Activated CD4-positive, alpha-beta T cell treated with anti-CD3 and anti-CD28 coated beads, Interleukin-2, amount 10 ng/mL, durations not matched to agents 24 days and 14 days (primary cell): ENCODE measurements at regions not wholly inside any gene's neighbourhood (a gene's known extent, or its start where the extent isn't known, plus 50 kb on each side); places are given as distances from the start of the nearest gene placed in this dataset.
"Not testable (repeated sequence)": the region's sequence is repeated elsewhere in the genome, so short reads cannot be mapped to it uniquely, and the experiment has no call there.

Experiments used
- DNase-seq: peaks from one replicate; pipeline ENCODE4 v3.0.0; 2022
- H3K27ac Mint-ChIP-seq: one replicate; pipeline ENCODE4 v1.8.0; 2022; ENCODE audit warnings: mild to moderate bottlenecking, mixed read lengths
- H3K27me3 Mint-ChIP-seq: one replicate; pipeline ENCODE4 v1.8.0; 2022; ENCODE audit warnings: mixed read lengths
- H3K36me3 Mint-ChIP-seq: one replicate; pipeline ENCODE4 v1.8.0; 2022; ENCODE audit warnings: low read depth, mild to moderate bottlenecking, mixed read lengths
- H3K4me1 Mint-ChIP-seq: one replicate; pipeline ENCODE4 v1.8.0; 2021; ENCODE audit warnings: mixed read lengths
- H3K4me3 Mint-ChIP-seq: one replicate; pipeline ENCODE4 v1.8.0; 2022; ENCODE audit warnings: mild to moderate bottlenecking, moderate library complexity, mixed read lengths
- H3K9me3 Mint-ChIP-seq: one replicate; pipeline ENCODE4 v1.8.0; 2021; ENCODE audit warnings: mixed read lengths
- intact Hi-C: fragments of 100-400 bp; cut with micrococcal nuclease; formaldehyde crosslinking; loops from one replicate; pipeline ENCODE4 v1.15.1; 2023

DNA sequence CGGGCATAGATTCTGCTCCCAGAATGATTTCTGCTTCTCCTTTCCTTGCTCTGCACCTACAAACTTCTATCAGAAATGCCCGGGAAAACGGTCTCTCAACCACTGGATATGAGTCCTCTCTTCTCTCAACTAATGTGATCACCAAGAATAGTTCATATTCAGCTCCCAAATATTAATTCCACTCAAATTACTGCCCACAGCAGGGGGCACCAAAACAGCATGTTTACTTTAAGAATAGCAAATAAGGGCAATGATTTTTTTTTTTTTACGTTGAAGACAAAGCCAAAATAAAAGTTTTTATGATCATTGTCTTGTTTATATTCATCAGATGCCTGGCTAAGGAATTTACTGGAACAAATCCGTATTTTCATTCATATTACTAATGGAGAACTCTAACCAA is 94.9 kb upstream of the PRSS1 start:
- Mint-ChIP-seq H3K4me3 (no peak overlapping the region), H3K27me3 (peaks cover 27% of the 10 kb centered on the region), H3K4me1 (peaks cover 2% of the 10 kb centered on the region), H3K36me3 (no peaks in the 10 kb centered on the region), H3K27ac (peak overlapping the region; percentile 6), H3K9me3 (no peaks in the 10 kb centered on the region)
- intact Hi-C loops = no loop called here
- DNase-seq = no peak

GRCh38 chr7:142647749-142648148 is 101.5 kb upstream of the PRSS1 start:
- Mint-ChIP-seq H3K4me3 (no peak overlapping the region), H3K27ac (no peak overlapping the region), H3K9me3 (no peaks in the 10 kb centered on the region), H3K36me3 (no peaks in the 10 kb centered on the region), H3K27me3 (peaks cover 34% of the 10 kb centered on the region), H3K4me1 (peaks cover 2% of the 10 kb centered on the region)
- no peak for DNase-seq
- intact Hi-C loops = no loop called here

- peaks cover 4% of the 10 kb centered on the region for H3K4me1 Mint-ChIP-seq
- peak overlapping the region; percentile 58 for H3K27ac Mint-ChIP-seq
- H3K36me3 Mint-ChIP-seq = no peaks in the 10 kb centered on the region
- DNase-seq = no peak
- intact Hi-C loops = no loop called here
- H3K9me3 Mint-ChIP-seq = no peaks in the 10 kb centered on the region
- H3K27me3 Mint-ChIP-seq = peaks cover 35% of the 10 kb centered on the region
- peak overlapping the region; percentile 59 for H3K4me3 Mint-ChIP-seq
These were observed 102.7 kb upstream of the PRSS1 start for GRCh38 chr7:142646386-142647140.

DNA sequence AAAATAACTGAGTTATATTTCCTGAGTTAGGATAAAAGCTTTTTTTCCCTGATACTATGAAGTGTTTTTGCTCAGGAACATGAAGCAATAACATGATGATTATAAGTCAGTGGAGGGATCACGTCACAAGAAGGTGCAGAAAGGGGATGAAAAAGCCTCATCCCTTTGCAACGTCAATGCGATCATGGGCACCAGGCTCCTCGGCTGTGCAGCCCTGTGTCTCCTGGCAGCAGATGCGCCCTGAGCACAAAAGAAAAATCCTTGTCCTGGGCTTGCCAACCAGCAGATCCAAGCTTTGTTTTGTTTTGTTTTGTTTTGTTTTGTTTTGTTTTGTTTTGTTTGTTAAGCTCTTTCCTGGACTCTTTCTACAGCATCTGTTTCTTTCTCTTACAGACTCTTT is 103.5 kb upstream of the PRSS1 start:
- intact Hi-C loops = no loop called here
- H3K27ac Mint-ChIP-seq = peak overlapping the region; percentile 45
- peaks cover 4% of the 10 kb centered on the region for H3K4me1 Mint-ChIP-seq
- no peaks in the 10 kb centered on the region for H3K9me3 Mint-ChIP-seq
- peak; percentile 58 for DNase-seq
- peak overlapping the region; percentile 59 for H3K4me3 Mint-ChIP-seq
- no peaks in the 10 kb centered on the region for H3K36me3 Mint-ChIP-seq
- H3K27me3 Mint-ChIP-seq = peaks cover 27% of the 10 kb centered on the region

DNA sequence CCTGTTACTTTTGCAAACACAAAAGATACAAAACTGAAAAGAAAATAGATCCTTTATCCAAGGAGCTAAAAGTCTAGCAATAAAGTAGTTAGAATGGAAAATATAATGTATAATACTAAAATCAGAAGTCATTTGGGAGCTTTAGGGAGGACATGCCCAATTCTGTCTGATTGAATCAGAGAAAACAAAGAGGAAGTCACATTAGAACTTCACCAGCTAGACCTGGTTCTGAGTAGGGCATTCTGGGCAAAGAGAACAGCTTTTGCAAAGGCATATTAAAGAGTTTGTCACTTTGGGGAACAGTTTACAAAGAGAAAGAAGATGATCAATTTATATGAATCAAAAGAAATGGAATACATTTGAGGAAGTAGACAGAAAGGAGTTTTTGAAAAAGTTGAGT is 107.0 kb upstream of the PRSS1 start:
- Mint-ChIP-seq H3K4me1 (peaks cover 7% of the 10 kb centered on the region), H3K27ac (no peak overlapping the region), H3K36me3 (no peaks in the 10 kb centered on the region), H3K4me3 (no peak overlapping the region), H3K27me3 (peaks cover 16% of the 10 kb centered on the region), H3K9me3 (no peaks in the 10 kb centered on the region)
- DNase-seq = no peak
- intact Hi-C loops = no loop called here

- H3K9me3 Mint-ChIP-seq, H3K27ac Mint-ChIP-seq, intact Hi-C loops, H3K36me3 Mint-ChIP-seq, DNase-seq, H3K4me3 Mint-ChIP-seq: not testable (repeated sequence)
- Mint-ChIP-seq H3K27me3 (peaks cover 15% of the 10 kb centered on the region), H3K4me1 (peaks cover 15% of the 10 kb centered on the region)
These were observed 108.0 kb upstream of the PRSS1 start for GRCh38 chr7:142641252-142641651.

- intact Hi-C loops = loop anchor here (10.0 kb wide), 1 partner anchor 104 kb away; no protein-coding TSS in a partner anchor
- no peak for DNase-seq
- H3K27me3 Mint-ChIP-seq = peaks cover 10% of the 10 kb centered on the region
- no peak overlapping the region for H3K4me3 Mint-ChIP-seq
- H3K4me1 Mint-ChIP-seq = peaks cover 12% of the 10 kb centered on the region
- no peaks in the 10 kb centered on the region for H3K9me3 Mint-ChIP-seq
- no peak overlapping the region for H3K27ac Mint-ChIP-seq
- no peaks in the 10 kb centered on the region for H3K36me3 Mint-ChIP-seq
These were observed 110.7 kb upstream of the PRSS1 start for GRCh38 chr7:142638581-142638980.

DNA sequence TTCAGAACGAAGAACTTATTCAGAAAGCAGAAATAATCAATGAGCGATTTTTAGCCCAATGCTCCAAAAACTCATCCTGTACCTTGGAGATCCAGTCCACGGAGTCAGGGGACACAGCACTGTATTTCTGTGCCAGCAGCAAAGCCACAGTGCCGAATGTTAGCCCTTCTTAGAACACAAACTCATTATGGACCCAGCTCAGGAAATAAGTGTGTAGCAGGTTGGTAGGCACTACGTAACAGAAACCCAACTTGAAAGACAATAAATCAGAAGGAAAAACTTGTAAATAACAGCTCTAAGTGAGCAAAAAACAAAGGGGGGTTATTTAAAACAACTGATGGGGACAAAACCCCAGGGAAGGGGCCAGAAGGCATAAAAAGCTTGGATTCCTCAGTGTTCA is 112.0 kb upstream of the PRSS1 start:
- Mint-ChIP-seq H3K4me1 (peaks cover 16% of the 10 kb centered on the region), H3K4me3 (peak overlapping the region; percentile 90), H3K36me3 (no peaks in the 10 kb centered on the region), H3K27ac (peak overlapping the region; percentile 98), H3K9me3 (no peaks in the 10 kb centered on the region), H3K27me3 (peaks cover 4% of the 10 kb centered on the region)
- intact Hi-C loops = loop anchor here (10.0 kb wide), 1 partner anchor 102 kb away; no protein-coding TSS in a partner anchor
- DNase-seq = peak; percentile 64

DNA sequence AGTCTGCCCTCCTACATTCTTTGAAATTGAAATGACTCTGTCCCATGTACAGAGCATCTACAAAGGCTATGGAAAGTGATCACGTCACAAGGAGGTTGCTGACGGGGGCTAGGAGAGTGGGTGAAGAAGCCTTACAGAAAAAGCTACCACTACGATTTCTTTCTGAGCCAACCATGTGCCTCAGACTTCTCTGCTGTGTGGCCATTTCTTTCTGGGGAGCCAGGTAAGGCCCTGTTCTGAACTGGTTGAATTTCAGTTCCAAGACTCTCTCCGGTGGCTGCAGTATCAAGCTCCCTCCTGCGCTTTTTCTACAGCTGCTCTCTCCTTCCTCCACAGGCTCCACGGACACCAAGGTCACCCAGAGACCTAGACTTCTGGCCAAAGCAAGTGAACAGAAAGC is 112.5 kb upstream of the PRSS1 start:
- peaks cover 16% of the 10 kb centered on the region for H3K4me1 Mint-ChIP-seq
- H3K9me3 Mint-ChIP-seq = no peaks in the 10 kb centered on the region
- DNase-seq = peak; percentile 71
- H3K27ac Mint-ChIP-seq = peak overlapping the region; percentile 98
- peaks cover 7% of the 10 kb centered on the region for H3K27me3 Mint-ChIP-seq
- intact Hi-C loops = loop anchor here (1.0 to 10.0 kb wide), 3 partner anchors 102 to 173 kb away; no protein-coding TSS in a partner anchor
- no peaks in the 10 kb centered on the region for H3K36me3 Mint-ChIP-seq
- peak overlapping the region; percentile 90 for H3K4me3 Mint-ChIP-seq

- Mint-ChIP-seq H3K4me3 (peak overlapping the region; percentile 12), H3K27ac (peak overlapping the region; percentile 66), H3K4me1 (peaks cover 16% of the 10 kb centered on the region), H3K27me3 (peaks cover 10% of the 10 kb centered on the region)
- not testable (repeated sequence) for H3K36me3 Mint-ChIP-seq, H3K9me3 Mint-ChIP-seq, DNase-seq
- intact Hi-C loops = loop anchor here (1.0 to 10.0 kb wide), 3 partner anchors 101 to 173 kb away; no protein-coding TSS in a partner anchor
These were observed 113.2 kb upstream of the PRSS1 start for GRCh38 chr7:142636107-142636506.

- peak; percentile 86 for DNase-seq
- H3K9me3 Mint-ChIP-seq = no peaks in the 10 kb centered on the region
- H3K4me1 Mint-ChIP-seq = peaks cover 13% of the 10 kb centered on the region
- intact Hi-C loops = loop anchor here (1.0 to 10.0 kb wide), 6 partner anchors 35 to 370 kb away; no protein-coding TSS in a partner anchor
- H3K4me3 Mint-ChIP-seq = no peak overlapping the region
- H3K27ac Mint-ChIP-seq = no peak overlapping the region
- no peaks in the 10 kb centered on the region for H3K36me3 Mint-ChIP-seq
- H3K27me3 Mint-ChIP-seq = peaks cover 12% of the 10 kb centered on the region
These were observed 116.8 kb upstream of the PRSS1 start for GRCh38 chr7:142632271-142633134.

DNA sequence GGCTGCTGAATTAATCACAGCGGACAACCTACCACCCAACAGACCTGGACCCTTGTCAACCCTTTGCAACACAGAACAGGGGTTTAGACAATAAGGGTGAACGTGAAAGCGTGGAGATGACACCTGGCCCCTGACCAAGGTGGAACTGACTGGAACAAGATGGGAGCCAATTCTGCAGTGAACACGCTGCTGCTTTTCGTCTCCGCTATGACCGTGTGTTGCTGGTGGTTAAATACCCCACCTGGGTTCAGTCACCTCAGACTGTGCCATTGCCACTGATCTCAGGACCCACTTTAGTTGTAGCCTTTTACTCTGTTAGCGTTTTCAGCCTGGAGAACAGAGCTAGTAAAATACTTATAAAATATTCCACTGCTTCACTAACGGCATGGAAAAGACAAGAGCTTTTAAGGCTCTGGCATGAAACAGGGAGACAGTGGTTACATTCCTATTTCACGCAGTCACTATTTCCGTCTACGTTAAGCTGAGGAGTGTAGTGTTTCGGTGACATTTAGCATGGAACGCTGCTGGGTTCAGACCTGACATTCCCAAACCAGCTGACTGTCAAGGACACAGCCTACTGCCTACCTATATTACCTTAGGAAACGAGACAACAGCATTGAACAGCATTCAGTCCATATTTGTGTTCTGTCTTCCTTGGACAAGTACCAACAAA is 119.5 kb upstream of the PRSS1 start:
- H3K27me3 Mint-ChIP-seq = peaks cover 14% of the 10 kb centered on the region
- H3K36me3 Mint-ChIP-seq = no peaks in the 10 kb centered on the region
- H3K4me1 Mint-ChIP-seq = peaks cover 8% of the 10 kb centered on the region
- intact Hi-C loops = loop anchor here (5.0 to 10.0 kb wide), 4 partner anchors 38 to 373 kb away; no protein-coding TSS in a partner anchor
- H3K27ac Mint-ChIP-seq = no peak overlapping the region
- no peak overlapping the region for H3K4me3 Mint-ChIP-seq
- H3K9me3 Mint-ChIP-seq = no peaks in the 10 kb centered on the region
- no peak for DNase-seq

DNA sequence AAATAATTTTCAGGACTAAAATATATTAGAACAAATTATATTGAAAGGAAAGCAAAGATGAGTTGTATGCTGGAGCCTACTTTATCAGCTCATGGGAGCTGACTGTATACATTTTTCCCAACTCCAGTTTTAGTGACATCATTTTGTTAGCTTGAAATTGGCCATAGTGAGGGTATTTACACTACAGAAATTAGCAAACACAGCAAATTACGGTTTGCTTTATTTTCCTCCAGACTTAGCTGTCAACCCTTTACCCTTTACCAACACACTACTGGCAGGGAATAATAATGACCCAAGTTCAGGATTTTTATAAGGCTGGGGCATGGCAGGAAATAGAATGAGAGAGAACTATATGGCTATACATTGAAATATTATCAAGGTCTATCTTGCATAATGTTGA is 120.3 kb upstream of the PRSS1 start:
- Mint-ChIP-seq H3K9me3 (no peaks in the 10 kb centered on the region), H3K27ac (no peak overlapping the region), H3K4me1 (peaks cover 8% of the 10 kb centered on the region), H3K4me3 (no peak overlapping the region), H3K36me3 (no peaks in the 10 kb centered on the region), H3K27me3 (peaks cover 14% of the 10 kb centered on the region)
- intact Hi-C loops = no loop called here
- DNase-seq = no peak
